ENCODE measurements at regions not wholly inside any gene's neighbourhood (a gene's known extent, or its start where the extent isn't known, plus 50 kb on each side); places are given as distances from the start of the nearest gene placed in this dataset.

DNA sequence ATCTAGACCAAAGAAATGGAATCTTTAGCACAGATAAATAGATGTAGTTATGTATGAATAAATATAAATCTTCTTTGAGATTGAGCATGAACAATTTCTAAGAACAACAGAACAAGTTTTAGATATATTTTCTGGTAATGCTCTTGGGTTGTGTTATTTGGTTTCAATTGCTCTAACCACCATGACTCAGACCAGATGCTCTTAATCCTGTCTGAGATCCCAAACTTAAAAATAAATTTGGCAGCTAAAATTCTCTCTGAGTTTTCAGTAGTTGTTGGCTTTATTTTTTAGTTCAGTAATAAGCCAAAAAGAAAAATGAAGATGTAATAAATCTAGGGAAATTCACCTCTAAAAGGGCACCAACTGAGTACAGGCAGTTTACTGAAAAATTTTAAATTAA is 1693.4 kb downstream of the NCAM2 start:
- H3K9me3 ChIP-seq (ENCODE audit: insufficient read depth, low read length): no peaks in the 10 kb centered on the region
- no peak for DNase-seq (ENCODE audit: low read depth, low spot score)
- no peaks in the 10 kb centered on the region for H3K27me3 ChIP-seq (ENCODE audit: insufficient read depth, insufficient read length)
- TF ChIP-seq SUZ12 (IDR thresholded peaks at IDR 0.05; ENCODE audit: extremely low read depth, insufficient read depth, insufficient read length) (no peak), YY1 (IDR thresholded peaks at IDR 0.05; ENCODE audit: insufficient read depth, insufficient read length) (no peak), ZNF274 (IDR thresholded peaks at IDR 0.05; ENCODE audit: low read depth, low read length) (no peak)
- no peaks in the 10 kb centered on the region for H3K36me3 ChIP-seq (ENCODE audit: insufficient read depth, insufficient read length, low read length)
- no peak overlapping the region for H3K9ac ChIP-seq (ENCODE audit: insufficient read length, low read depth)
- H3K4me3 ChIP-seq (ENCODE audit: insufficient read length, low read depth): no peak overlapping the region
- H3K4me1 ChIP-seq (ENCODE audit: insufficient read depth, insufficient read length): no peaks in the 10 kb centered on the region

- no peak overlapping the region for H3K9ac ChIP-seq (ENCODE audit: insufficient read length, low read depth)
- no peaks in the 10 kb centered on the region for H3K4me1 ChIP-seq (ENCODE audit: insufficient read depth, insufficient read length)
- TF ChIP-seq ZNF274 (IDR thresholded peaks at IDR 0.05; ENCODE audit: low read depth, low read length) (no peak), SUZ12 (IDR thresholded peaks at IDR 0.05; ENCODE audit: extremely low read depth, insufficient read depth, insufficient read length) (no peak), YY1 (IDR thresholded peaks at IDR 0.05; ENCODE audit: insufficient read depth, insufficient read length) (no peak)
- H3K9me3 ChIP-seq (ENCODE audit: insufficient read depth, low read length): no peaks in the 10 kb centered on the region
- H3K36me3 ChIP-seq (ENCODE audit: insufficient read depth, insufficient read length, low read length): no peaks in the 10 kb centered on the region
- H3K4me3 ChIP-seq (ENCODE audit: insufficient read length, low read depth): no peak overlapping the region
- DNase-seq (ENCODE audit: low read depth, low spot score): no peak
- no peaks in the 10 kb centered on the region for H3K27me3 ChIP-seq (ENCODE audit: insufficient read depth, insufficient read length)
Measured at GRCh38 chr21:22703521-22703920, 1705.3 kb downstream of the NCAM2 start.

GRCh38 chr21:22710721-22711120 is 1712.5 kb downstream of the NCAM2 start:
- Histone ChIP-seq H3K27me3 (ENCODE audit: insufficient read depth, insufficient read length) (no peaks in the 10 kb centered on the region), H3K36me3 (ENCODE audit: insufficient read depth, insufficient read length, low read length) (no peaks in the 10 kb centered on the region), H3K9ac (ENCODE audit: insufficient read length, low read depth) (no peak overlapping the region), H3K4me3 (ENCODE audit: insufficient read length, low read depth) (no peak overlapping the region), H3K9me3 (ENCODE audit: insufficient read depth, low read length) (peaks cover 14% of the 10 kb centered on the region), H3K4me1 (ENCODE audit: insufficient read depth, insufficient read length) (no peaks in the 10 kb centered on the region)
- no peak for DNase-seq (ENCODE audit: low read depth, low spot score)
- TF ChIP-seq SUZ12 (IDR thresholded peaks at IDR 0.05; ENCODE audit: extremely low read depth, insufficient read depth, insufficient read length): no peak
- no peak for TF ChIP-seq YY1 (IDR thresholded peaks at IDR 0.05; ENCODE audit: insufficient read depth, insufficient read length)
- no peak for TF ChIP-seq ZNF274 (IDR thresholded peaks at IDR 0.05; ENCODE audit: low read depth, low read length)

DNA sequence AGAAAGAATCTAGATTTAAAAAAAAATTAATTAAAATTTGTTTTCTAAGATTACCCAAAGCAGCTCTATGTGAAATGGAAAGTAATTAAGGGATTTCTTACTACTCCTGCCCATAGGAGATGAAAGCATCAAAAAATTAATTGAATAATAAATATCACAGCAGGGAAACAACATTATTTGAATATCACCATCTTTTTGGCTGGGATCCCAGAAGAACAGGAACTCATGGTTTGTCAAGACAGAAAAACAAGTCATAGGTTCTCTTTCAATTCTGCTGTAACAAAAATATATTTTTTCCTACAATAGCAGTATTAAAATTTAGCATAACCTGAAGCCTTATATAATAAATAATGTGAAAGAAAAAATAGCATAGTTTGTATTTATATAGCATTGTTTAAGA is 1713.4 kb downstream of the NCAM2 start:
- no peaks in the 10 kb centered on the region for H3K4me1 ChIP-seq (ENCODE audit: insufficient read depth, insufficient read length)
- peaks cover 14% of the 10 kb centered on the region for H3K9me3 ChIP-seq (ENCODE audit: insufficient read depth, low read length)
- H3K9ac ChIP-seq (ENCODE audit: insufficient read length, low read depth): no peak overlapping the region
- no peak for TF ChIP-seq SUZ12 (IDR thresholded peaks at IDR 0.05; ENCODE audit: extremely low read depth, insufficient read depth, insufficient read length)
- TF ChIP-seq ZNF274 (IDR thresholded peaks at IDR 0.05; ENCODE audit: low read depth, low read length): no peak
- H3K27me3 ChIP-seq (ENCODE audit: insufficient read depth, insufficient read length): no peaks in the 10 kb centered on the region
- DNase-seq (ENCODE audit: low read depth, low spot score): no peak
- H3K4me3 ChIP-seq (ENCODE audit: insufficient read length, low read depth): no peak overlapping the region
- no peaks in the 10 kb centered on the region for H3K36me3 ChIP-seq (ENCODE audit: insufficient read depth, insufficient read length, low read length)

- no peak overlapping the region for H3K9ac ChIP-seq (ENCODE audit: insufficient read length, low read depth)
- H3K4me1 ChIP-seq (ENCODE audit: insufficient read depth, insufficient read length): no peaks in the 10 kb centered on the region
- H3K9me3 ChIP-seq (ENCODE audit: insufficient read depth, low read length): peaks cover 50% of the 10 kb centered on the region
- no peaks in the 10 kb centered on the region for H3K36me3 ChIP-seq (ENCODE audit: insufficient read depth, insufficient read length, low read length)
- no peak for TF ChIP-seq SUZ12 (IDR thresholded peaks at IDR 0.05; ENCODE audit: extremely low read depth, insufficient read depth, insufficient read length)
- TF ChIP-seq YY1 (IDR thresholded peaks at IDR 0.05; ENCODE audit: insufficient read depth, insufficient read length): no peak
- TF ChIP-seq ZNF274 (IDR thresholded peaks at IDR 0.05; ENCODE audit: low read depth, low read length): no peak
- DNase-seq (ENCODE audit: low read depth, low spot score): no peak
- no peaks in the 10 kb centered on the region for H3K27me3 ChIP-seq (ENCODE audit: insufficient read depth, insufficient read length)
- H3K4me3 ChIP-seq (ENCODE audit: insufficient read length, low read depth): no peak overlapping the region
Measured at GRCh38 chr21:22725436-22725835, 1727.2 kb downstream of the NCAM2 start.

- no peaks in the 10 kb centered on the region for H3K36me3 ChIP-seq (ENCODE audit: insufficient read depth, insufficient read length, low read length)
- H3K27me3 ChIP-seq (ENCODE audit: insufficient read depth, insufficient read length): no peaks in the 10 kb centered on the region
- H3K4me1 ChIP-seq (ENCODE audit: insufficient read depth, insufficient read length): no peaks in the 10 kb centered on the region
- DNase-seq (ENCODE audit: low read depth, low spot score): peak; percentile 5
- H3K9me3 ChIP-seq (ENCODE audit: insufficient read depth, low read length): peaks cover 50% of the 10 kb centered on the region
- H3K4me3 ChIP-seq (ENCODE audit: insufficient read length, low read depth): no peak overlapping the region
- TF ChIP-seq YY1 (IDR thresholded peaks at IDR 0.05; ENCODE audit: insufficient read depth, insufficient read length) (no peak), ZNF274 (IDR thresholded peaks at IDR 0.05; ENCODE audit: low read depth, low read length) (no peak), SUZ12 (IDR thresholded peaks at IDR 0.05; ENCODE audit: extremely low read depth, insufficient read depth, insufficient read length) (no peak)
- no peak overlapping the region for H3K9ac ChIP-seq (ENCODE audit: insufficient read length, low read depth)
Measured at GRCh38 chr21:22728091-22728490, 1729.9 kb downstream of the NCAM2 start.

GRCh38 chr21:22743085-22743484 is 1744.9 kb downstream of the NCAM2 start:
- Histone ChIP-seq H3K27me3 (ENCODE audit: insufficient read depth, insufficient read length) (no peaks in the 10 kb centered on the region), H3K9ac (ENCODE audit: insufficient read length, low read depth) (no peak overlapping the region), H3K4me1 (ENCODE audit: insufficient read depth, insufficient read length) (no peaks in the 10 kb centered on the region), H3K4me3 (ENCODE audit: insufficient read length, low read depth) (no peak overlapping the region), H3K9me3 (ENCODE audit: insufficient read depth, low read length) (peaks cover 6% of the 10 kb centered on the region; the same call in 1 of the 2 replicates), H3K36me3 (ENCODE audit: insufficient read depth, insufficient read length, low read length) (no peaks in the 10 kb centered on the region)
- no peak for DNase-seq (ENCODE audit: low read depth, low spot score)
- TF ChIP-seq YY1 (IDR thresholded peaks at IDR 0.05; ENCODE audit: insufficient read depth, insufficient read length) (no peak), ZNF274 (IDR thresholded peaks at IDR 0.05; ENCODE audit: low read depth, low read length) (no peak), SUZ12 (IDR thresholded peaks at IDR 0.05; ENCODE audit: extremely low read depth, insufficient read depth, insufficient read length) (no peak)

DNA sequence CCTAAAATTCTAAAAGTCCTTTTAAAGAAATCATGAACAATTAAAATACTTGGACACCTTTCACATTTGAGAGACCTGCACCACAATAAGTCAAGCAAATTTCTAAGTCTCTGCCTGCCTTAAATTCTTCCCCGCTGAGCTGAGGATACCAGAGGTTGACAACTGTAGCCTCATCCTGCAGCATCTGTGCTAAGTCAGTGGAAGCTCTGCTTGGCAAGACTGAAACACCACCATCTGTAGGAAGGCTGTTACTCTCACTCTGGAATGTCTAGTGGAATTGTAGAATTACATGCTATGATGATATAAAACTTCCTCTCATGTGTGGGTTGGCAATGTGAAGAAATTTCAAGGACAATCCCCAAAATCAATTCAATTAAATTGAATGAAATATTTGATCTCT is 1756.5 kb downstream of the NCAM2 start:
- H3K27me3 ChIP-seq (ENCODE audit: insufficient read depth, insufficient read length): no peaks in the 10 kb centered on the region
- H3K4me3 ChIP-seq (ENCODE audit: insufficient read length, low read depth): no peak overlapping the region
- H3K36me3 ChIP-seq (ENCODE audit: insufficient read depth, insufficient read length, low read length): no peaks in the 10 kb centered on the region
- H3K9me3 ChIP-seq (ENCODE audit: insufficient read depth, low read length): no peaks in the 10 kb centered on the region
- no peak overlapping the region for H3K9ac ChIP-seq (ENCODE audit: insufficient read length, low read depth)
- H3K4me1 ChIP-seq (ENCODE audit: insufficient read depth, insufficient read length): no peaks in the 10 kb centered on the region
- no peak for DNase-seq (ENCODE audit: low read depth, low spot score)
- TF ChIP-seq SUZ12 (IDR thresholded peaks at IDR 0.05; ENCODE audit: extremely low read depth, insufficient read depth, insufficient read length) (no peak), YY1 (IDR thresholded peaks at IDR 0.05; ENCODE audit: insufficient read depth, insufficient read length) (no peak), ZNF274 (IDR thresholded peaks at IDR 0.05; ENCODE audit: low read depth, low read length) (no peak)

Data from NT2/D1 (cell line).